Brain microvascular endothelial cell (primary cell): ENCODE measurements at regions not wholly inside any gene's neighbourhood (a gene's known extent, or its start where the extent isn't known, plus 50 kb on each side); places are given as distances from the start of the nearest gene placed in this dataset.

Experiments used
- DNase-seq: peaks from one replicate; pipeline ENCODE4 v3.0.0-alpha.2; 2020
- H3K27ac ChIP-seq: fragments of 250-450 bp; sonication (Bioruptor Pico); 2 replicates; pipeline ENCODE4 v1.5.1; 2020; ENCODE audit warnings: mild to moderate bottlenecking, moderate library complexity
- H3K27me3 ChIP-seq: fragments of 250-450 bp; sonication (Bioruptor Pico); replicated peaks from 2 replicates; pipeline ENCODE4 v1.5.1; 2020; ENCODE audit warnings: mild to moderate bottlenecking
- H3K36me3 ChIP-seq: fragments of 250-450 bp; sonication (Bioruptor Pico); replicated peaks from 2 replicates; pipeline ENCODE4 v1.5.1; 2020; ENCODE audit warnings: mild to moderate bottlenecking
- H3K4me3 ChIP-seq: 2 replicates; pipeline ENCODE4 v1.5.1; 2011; ENCODE audit warnings: low read depth, mild to moderate bottlenecking, control low read depth, low read length, moderate library complexity
- in situ Hi-C: cut with HindIII; loops from 2 replicates; pipeline ENCODE4 v1.10.0; 2017; ENCODE audit warnings: low sequenced_read_pairs, low pct_ligation_motif_present
- TF ChIP-seq, protein P1 (sequence below): IDR thresholded peaks from 2 replicates; pipeline ENCODE4 v1.5.1; 2011; ENCODE audit warnings: low read depth, mild to moderate bottlenecking, moderate library complexity, low read length, control low read depth, inconsistent platforms; ENCODE audit errors: missing control alignments

GRCh38 chr20:57788936-57789613, 79.3 kb upstream of the PMEPA1 start:
- Histone ChIP-seq H3K27me3 (no peaks in the 10 kb centered on the region), H3K27ac (no peak overlapping the region), H3K4me3 (no peak overlapping the region), H3K36me3 (no peaks in the 10 kb centered on the region)
- in situ Hi-C loops = no loop called here
- TF ChIP-seq, protein P1, sequence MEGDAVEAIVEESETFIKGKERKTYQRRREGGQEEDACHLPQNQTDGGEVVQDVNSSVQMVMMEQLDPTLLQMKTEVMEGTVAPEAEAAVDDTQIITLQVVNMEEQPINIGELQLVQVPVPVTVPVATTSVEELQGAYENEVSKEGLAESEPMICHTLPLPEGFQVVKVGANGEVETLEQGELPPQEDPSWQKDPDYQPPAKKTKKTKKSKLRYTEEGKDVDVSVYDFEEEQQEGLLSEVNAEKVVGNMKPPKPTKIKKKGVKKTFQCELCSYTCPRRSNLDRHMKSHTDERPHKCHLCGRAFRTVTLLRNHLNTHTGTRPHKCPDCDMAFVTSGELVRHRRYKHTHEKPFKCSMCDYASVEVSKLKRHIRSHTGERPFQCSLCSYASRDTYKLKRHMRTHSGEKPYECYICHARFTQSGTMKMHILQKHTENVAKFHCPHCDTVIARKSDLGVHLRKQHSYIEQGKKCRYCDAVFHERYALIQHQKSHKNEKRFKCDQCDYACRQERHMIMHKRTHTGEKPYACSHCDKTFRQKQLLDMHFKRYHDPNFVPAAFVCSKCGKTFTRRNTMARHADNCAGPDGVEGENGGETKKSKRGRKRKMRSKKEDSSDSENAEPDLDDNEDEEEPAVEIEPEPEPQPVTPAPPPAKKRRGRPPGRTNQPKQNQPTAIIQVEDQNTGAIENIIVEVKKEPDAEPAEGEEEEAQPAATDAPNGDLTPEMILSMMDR = no peak
- no peak for DNase-seq

DNA sequence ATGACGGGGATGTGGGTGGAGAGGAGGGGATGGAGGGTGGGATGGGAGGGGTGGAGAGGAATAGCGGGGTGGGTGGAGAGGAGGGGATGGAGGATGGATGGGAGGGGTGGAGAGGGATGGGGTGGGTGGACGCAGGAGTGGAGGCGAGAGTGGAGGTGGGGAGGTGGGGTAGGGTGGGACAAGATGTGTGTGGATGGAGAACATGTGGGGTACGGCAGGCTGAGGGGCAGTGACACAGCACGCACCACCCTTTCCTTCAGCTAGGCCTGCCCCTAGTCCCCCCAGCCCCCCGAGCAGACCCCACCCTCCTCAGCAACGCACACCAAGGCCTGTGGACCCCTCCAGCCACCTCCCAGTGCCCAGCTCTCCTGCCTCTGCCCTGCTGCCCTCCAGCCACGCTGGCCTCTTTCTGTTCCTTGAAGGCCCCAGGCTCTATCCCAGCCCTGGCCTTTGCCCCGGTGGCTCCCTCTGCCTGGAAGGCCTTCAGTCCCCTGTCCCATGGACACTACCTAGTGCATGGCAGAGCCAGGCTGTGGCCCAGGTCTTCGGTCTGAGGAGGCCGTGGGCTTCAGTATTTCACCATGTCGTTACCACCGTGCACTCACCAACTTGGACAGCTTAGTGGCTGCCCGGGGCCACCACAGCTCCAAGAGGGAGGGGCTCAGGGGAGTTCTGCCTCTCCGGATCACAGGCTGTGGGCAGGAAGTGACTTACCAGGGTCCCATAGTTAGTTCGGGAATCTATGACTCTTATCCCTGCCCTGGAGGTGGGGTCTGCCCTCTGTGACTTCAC, 78.4 kb upstream of the PMEPA1 start:
- H3K27me3 ChIP-seq = no peaks in the 10 kb centered on the region

GRCh38 chr20:57787151-57787989, 77.6 kb upstream of the PMEPA1 start:
- no peaks in the 10 kb centered on the region for H3K27me3 ChIP-seq
- no peak for DNase-seq

More for the DNA sequence above, 78.4 kb upstream of the PMEPA1 start:
- Histone ChIP-seq H3K27ac (no peak overlapping the region), H3K4me3 (no peak overlapping the region), H3K36me3 (no peaks in the 10 kb centered on the region)
- in situ Hi-C loops = no loop called here
- TF ChIP-seq, protein P1 = no peak
- no peak for DNase-seq

DNA sequence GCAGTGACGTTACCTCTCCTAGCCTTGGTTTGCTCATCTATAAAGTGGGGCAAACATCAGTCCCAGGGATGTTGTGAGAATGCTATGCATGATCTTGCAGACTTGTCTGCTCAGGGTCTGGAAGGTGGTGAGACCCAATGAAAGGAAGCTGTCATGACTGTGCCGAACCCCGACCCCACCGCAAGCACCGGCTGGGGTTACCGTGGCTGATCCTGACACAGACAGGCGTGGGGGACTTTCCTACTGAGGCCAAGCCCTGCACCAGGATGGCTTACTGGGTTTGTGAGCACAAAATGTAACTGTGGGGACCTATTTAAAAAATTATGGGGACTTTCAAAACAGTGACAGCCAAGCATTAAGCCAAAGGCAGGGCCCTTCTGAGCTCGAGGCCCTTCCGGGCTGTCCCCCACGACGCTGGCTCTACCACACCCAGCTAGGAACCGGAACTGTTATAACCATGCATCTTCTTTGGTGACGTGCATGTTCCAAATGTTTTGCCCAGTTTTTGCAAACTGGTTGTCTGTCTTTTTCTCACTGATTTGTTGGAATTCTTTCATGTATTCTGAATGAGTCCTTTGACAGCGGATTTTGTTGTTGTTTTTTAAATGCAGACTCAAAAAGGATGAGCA, 76.6 kb upstream of the PMEPA1 start:
- no peaks in the 10 kb centered on the region for H3K27me3 ChIP-seq
- no peak overlapping the region for H3K4me3 ChIP-seq
- no peaks in the 10 kb centered on the region for H3K36me3 ChIP-seq
- DNase-seq = no peak
- in situ Hi-C loops = no loop called here
- no peak overlapping the region for H3K27ac ChIP-seq
- TF ChIP-seq, protein P1 = no peak

More at GRCh38 chr20:57787151-57787989, 77.6 kb upstream of the PMEPA1 start:
- no peak overlapping the region for H3K27ac ChIP-seq
- in situ Hi-C loops = no loop called here
- H3K36me3 ChIP-seq = no peaks in the 10 kb centered on the region
- no peak overlapping the region for H3K4me3 ChIP-seq
- TF ChIP-seq, protein P1 = no peak

DNA sequence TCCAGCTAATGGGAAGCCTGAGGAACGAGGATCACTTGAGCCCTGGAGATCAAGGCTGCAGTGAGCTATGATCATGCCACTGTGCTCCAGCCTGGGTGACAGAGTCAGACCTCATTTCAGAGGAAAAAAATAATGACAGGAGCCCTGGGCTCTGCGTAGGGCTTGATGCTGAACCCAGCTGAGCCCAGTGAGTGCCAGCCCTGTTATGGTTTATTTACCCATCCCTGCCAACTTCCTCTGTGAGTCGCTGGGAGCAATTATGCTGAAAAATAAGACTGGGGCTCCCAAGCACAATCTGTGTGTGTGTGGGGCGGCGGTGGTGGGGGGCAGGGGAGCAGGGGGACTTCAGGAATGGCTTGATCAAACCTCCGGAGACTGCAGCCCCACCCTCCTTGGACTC, 75.9 kb upstream of the PMEPA1 start:
- Histone ChIP-seq H3K27ac (no peak overlapping the region), H3K36me3 (no peaks in the 10 kb centered on the region), H3K4me3 (no peak overlapping the region), H3K27me3 (no peaks in the 10 kb centered on the region)
- TF ChIP-seq, protein P1 = no peak
- no peak for DNase-seq
- in situ Hi-C loops = no loop called here
